CD1c-positive myeloid dendritic cell (primary cell): ENCODE measurements at regions not wholly inside any gene's neighbourhood (a gene's known extent, or its start where the extent isn't known, plus 50 kb on each side); places are given as distances from the start of the nearest gene placed in this dataset.

Source experiments
- DNase-seq: peaks from one replicate; pipeline ENCODE4 v3.0.0-alpha.2; 2016; ENCODE audit errors: extremely low spot score

- DNase-seq: peak; percentile 64
These were observed 343.4 kb downstream of the MATN1 start for GRCh38 chr1:30379684-30380624.

GRCh38 chr1:30378991-30379581 is 344.3 kb downstream of the MATN1 start:
- DNase-seq: no peak

DNA sequence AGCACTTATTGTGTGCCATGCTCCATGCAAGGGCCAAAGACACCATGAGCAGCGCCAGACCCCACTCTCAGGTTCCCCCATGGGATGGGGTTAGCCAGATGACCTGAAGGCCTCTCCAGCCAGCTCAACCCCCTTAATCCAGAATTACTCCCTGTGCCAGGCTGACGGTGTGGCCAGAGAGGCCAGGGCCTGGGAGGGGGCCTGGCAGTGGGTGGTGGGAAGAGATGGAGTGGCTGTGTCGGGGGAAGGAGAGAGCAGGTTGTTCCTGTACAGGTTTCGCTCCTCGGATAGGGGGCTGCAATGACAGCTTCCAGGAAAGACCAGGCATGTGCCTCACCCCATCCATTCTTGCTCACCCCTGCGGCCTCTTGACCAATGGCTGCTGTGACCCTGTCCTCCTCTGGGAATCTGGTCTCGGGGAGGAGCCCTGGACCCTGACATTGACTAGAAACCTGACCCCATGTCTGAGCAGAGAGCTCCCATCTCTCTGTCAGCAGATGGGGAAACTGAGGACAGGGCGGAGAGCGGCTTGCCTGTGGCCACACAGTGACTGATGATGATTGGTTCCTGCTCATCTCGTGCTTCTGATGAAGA is 345.3 kb downstream of the MATN1 start:
- DNase-seq: no peak

GRCh38 chr1:30377230-30378002 is 346.0 kb downstream of the MATN1 start:
- DNase-seq: no peak

GRCh38 chr1:30376054-30376697 is 347.2 kb downstream of the MATN1 start:
- no peak for DNase-seq

DNA sequence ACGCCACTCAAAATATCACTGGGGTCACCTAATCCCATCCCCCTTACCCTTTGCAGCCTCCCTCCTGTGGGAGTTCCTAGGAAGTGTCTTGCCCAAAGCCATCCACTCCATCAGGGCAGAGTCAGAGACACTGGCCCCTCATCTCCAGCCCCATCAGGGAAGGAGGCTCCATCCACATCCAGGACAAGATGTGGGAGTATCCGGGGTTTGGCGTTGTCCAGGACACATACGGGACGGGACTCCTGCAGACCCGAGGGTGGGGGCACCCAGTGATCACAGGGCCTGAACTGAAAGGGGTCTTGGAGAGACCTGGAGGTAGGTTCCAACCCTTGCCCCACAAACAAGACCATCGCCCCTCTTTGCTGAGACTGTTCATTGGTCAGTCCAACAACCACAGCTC is 348.2 kb downstream of the MATN1 start:
- DNase-seq: no peak

GRCh38 chr1:30374400-30375070 is 348.9 kb downstream of the MATN1 start:
- no peak for DNase-seq

DNA sequence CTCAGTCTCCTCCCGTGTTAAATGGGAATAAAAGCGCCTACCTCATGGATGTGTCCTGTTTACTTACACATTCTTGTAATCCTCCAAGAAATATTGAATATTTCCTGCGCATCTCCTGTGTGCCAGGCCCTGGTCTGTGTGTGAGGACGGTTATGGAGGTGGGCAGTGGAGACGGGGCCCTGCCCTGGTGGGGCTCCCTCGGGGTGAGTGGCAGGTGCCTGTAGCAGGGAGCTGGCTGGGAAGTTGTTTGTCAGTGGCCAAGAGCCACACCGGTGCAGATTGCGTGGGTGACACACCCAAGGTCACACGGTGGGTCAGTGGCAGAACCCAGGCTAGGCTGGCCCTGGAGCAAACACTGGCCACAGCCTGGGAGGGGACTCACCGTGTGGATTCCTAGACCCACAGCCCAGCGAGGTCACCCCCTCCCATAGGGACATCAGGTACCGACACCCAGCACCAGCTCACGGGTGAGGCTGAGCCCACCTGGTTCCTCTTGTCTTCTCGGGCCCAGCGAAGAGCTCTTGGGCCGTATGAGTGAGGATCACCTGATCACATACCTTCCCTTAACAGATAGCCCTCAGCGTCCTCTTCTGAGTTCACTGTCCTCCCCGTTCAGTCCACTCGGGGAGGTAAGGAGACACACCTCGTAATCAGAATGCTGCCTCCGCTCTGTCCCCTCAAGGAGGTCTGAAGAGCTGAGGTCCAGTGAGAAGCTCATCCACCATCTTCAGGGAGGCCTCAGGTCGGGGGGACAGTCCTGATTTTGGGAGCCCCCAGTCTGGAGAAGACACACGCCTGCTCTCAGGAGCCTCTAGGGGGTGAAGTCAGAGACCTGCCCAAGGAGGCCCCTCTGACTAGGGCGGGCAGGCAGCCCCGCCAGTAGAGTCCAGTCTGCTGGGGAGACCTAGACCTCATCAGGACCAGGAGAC is 349.6 kb downstream of the MATN1 start:
- DNase-seq: no peak

DNA sequence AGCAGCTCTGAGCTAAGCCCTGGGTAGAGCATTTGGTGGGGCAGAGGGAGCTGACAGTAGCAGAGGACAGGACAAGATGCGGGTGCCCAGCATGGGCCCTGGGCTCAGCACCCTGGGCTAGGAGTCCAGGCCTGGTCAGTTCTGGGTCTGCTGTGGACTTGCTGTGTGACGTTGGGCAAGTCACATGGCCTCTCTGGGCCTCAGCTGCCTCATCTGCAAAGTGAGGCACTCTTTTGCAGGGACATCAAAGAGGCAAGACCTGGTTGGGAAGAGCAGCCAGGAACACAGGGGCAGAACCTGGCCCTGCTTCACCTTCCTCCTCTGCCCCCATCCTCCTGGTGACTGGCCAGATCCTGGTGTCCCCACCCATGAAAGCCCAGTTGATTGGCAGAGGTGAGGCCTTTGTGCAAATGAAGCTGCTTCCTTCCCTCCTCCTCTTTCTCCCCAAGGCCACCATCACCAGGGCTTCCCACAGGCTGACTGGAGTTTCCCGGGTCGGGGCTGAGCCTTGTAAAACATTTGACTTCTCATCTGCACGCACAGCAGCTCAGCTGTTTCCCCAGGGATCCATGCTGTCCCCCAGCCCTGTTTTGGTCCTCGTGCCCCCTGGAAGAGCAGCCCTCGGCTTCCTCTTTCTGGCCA is 350.5 kb downstream of the MATN1 start:
- no peak for DNase-seq

DNA sequence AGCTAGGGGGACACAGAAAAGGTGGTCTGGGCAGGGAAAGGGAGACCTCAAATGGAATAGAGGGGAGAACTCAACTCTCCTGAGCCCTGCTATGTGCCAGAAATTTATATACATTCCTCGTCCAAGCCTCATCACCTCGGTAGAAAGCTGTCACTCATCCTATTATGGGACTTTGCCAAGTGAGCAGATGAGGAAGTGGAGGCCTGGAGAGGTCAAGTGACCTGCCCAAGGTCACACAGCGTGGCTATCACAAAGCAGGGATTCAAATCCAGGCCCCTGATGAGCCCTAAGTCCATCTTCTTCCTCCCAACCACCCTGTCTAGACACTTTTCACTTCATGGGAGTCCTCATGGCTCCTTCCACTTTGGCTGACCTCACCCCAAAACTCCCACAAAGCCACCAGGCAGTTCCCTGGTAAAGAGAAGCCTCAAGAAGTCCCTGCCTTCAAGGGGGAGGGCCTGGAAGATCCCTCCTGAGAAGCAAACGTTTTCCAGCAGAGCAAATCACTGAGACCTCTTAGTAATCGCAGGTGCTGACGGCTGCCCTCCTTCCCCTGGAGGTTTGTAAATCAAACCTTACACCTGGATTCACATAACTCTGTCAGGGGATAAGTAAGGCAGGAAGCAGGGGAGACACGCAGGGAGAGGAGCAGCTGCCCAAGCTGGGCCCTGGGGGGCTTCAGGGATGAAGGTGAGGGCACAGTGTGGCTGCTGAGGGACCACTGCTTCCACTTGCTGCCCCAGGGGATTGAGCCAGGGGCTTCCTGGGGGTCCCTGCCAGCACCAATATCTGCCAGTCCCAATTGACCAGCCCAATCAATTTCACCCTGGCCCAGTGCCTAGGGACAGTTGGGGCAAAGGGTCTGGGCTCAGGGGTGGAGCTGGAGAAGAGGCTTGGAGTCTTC is 351.2 kb downstream of the MATN1 start:
- no peak for DNase-seq

DNA sequence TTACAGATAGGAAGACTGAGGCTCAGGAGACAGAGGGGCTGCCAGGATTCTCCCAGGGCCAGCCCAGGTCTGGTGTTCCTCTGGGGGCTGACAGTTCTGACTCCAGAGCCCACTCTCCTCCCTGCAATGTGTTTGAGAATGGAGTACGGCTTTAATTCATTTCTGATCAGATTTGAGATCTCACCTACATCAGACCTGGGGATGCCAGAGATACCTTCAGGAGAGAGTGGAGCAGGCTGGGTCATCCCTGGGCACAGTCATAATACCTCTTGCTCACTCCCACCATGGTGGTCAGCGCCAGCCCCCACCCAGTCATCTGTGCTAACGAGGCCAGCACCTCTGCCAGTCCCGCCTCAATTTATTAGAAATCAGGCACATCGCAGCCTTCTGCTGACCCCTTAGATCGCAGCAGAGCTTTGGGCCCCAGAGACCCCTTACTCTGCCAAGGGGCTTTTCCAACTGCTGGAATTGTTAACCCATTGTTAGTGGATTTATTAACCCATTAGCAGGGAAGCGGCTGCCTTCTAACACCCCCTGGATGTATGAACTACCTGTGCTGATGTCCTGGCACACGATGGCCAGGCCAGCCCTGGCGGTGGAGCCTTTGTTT is 352.1 kb downstream of the MATN1 start:
- DNase-seq: no peak

DNA sequence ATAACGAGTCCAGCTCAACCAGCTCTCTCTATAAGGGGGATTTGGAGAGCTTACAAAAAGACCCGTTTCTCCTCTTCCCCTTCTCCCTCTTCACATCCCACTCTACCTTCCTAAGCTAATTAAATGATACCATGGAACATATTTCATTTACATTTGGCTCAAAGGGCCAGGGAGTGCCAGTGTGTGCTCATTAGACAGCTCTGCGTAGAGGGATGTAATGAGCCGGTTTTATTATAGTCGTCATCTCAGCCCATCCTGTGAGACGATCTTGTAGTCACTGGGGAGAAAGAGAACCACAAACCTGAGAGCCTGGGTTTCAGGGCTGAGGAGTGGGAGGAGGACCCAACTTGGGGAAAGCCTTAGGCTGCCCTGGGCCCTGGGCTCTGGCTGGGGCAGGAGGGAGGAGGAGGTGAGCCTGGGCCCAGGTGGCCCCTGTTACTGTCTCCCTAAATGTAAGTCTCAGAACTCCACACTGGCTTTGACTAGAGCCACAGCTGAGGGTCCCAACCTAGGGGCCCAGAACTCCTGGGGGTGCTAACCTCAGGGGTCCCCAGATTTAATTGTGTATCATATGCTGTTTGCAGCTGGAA is 354.6 kb downstream of the MATN1 start:
- no peak for DNase-seq

DNA sequence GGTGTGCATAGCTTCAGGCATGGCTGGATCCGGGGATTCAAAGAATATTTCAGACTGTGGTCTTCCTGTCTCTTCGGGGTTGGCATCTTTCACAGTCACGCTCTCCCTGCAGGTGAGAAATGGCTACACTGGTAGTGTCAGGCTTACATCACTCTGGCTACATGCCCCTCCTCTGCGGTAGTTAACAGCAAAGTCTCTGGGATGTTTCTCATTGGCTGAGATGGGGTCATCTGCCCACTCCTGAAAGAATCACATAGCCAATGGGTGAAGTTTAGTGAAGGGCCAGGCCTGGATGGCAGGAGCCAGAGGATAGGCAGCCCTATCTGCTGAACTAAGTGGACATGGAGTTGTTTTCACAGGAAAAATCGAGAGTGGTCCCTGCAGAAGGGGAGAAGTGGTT is 356.5 kb downstream of the MATN1 start:
- DNase-seq: no peak

DNA sequence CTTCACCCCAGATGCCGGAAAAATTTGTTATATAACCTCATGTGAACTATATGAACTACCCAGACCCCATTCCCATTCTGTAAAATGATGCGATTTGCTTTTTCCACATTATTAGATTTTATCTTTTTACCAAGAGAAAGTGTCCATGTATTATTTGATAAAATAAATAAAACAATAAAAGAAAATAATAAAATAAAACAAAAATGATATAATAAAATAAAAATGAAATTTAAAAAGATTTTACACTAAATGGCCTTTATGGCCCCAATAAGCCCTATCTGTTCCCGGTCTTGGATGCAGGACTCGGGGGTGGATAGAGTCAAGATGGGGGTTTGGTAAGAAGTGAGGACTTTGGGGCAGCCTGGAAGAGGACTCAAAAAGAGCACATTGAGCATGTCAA is 357.2 kb downstream of the MATN1 start:
- DNase-seq: no peak

- no peak for DNase-seq
These were observed 357.8 kb downstream of the MATN1 start for GRCh38 chr1:30365596-30365995.

GRCh38 chr1:30363031-30363430 is 360.4 kb downstream of the MATN1 start:
- DNase-seq: no peak

DNA sequence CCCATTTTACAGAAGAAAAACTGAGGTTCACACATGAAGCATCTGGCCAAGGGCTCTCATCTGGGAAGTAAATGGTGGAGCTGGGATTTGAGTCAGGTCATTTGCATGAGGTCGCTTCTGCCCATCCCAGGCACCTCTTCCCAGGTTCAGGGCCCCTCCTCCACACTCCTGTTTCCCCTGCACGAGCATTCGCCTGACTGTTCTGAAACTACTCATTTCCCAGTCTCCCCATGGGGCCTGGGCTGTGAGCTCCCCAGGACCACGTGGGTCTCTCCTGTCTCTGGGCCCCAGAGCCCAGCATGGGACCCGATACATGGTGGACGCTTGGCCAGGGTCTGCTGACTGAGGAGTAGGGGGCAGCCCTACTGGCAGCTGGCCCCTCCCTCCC is 360.8 kb downstream of the MATN1 start:
- no peak for DNase-seq
